T-helper 2 cell (primary cell): ENCODE measurements at regions not wholly inside any gene's neighbourhood (a gene's known extent, or its start where the extent isn't known, plus 50 kb on each side); places are given as distances from the start of the nearest gene placed in this dataset.

ENCODE experiments used
- DNase-seq, 5 experiments: peaks; one replicate each; pipeline versions ENCODE4 v3.0.0 to v3.0.0-alpha.2; 2012 to 2022

DNA sequence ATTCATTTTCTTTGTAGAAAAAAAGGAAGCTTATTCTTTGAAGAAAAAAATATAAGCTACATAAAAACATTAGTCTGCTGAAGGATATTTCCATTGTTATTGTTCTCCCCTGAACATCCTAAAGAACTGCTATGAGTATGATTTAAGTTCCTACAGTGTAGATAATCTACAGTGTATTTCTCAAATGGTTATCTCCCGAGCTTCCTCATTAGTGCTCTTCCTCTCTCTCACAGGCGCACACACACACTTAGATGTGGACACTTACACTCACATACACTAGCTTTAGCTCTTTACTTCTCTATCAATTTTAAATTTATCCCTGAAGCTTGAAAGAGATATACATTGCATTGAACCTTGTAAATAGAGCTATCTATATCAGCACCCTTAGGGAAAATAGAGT is 681.0 kb downstream of the KCNJ3 start:
- DNase-seq, result no peak

DNA sequence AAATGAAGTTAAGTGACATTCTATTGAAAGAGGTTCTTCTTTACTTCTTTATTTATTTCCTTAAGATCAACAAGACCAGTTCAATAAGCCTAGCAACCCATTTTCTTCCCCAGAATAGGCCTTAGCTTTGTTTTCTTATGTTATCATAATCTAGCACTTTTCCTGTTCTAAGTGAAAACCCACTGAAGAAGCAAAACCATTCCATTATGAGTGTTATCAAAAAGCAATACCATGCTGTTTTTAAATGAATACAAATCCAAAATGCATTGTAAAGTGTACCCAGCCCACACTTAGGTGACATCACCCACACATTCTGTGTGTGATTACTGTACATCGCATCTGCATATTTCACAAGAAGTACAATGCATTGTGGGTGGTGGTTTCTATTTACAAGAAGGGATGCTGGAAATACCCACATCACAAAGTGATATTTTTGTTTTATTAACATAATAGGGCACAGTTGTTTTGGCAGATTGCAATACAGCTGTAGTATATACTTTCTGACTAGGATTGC is 679.5 kb downstream of the KCNJ3 start:
- peak in 1 of 5 experiments; percentile 84 for DNase-seq

DNA sequence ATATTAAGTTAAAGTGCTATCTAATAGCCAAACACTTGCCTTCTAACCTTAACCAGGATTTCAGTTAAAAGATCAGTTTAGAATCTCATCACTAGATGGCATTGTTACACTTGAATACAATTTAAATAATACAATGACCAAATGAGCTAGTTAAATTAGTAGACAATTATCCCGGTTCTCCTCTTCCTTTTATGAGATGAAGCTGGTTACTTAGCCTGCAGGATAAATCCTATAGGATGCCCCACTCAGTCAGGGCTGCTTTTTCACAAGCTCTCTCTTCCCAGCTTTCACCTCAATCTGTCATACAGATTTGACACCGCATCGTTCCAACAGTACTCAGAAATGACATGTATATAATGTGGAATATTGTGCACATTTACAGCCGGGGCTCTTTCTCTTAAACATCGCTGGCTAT is 678.8 kb downstream of the KCNJ3 start:
- peak in 1 of 5 experiments; percentile 31 for DNase-seq

DNA sequence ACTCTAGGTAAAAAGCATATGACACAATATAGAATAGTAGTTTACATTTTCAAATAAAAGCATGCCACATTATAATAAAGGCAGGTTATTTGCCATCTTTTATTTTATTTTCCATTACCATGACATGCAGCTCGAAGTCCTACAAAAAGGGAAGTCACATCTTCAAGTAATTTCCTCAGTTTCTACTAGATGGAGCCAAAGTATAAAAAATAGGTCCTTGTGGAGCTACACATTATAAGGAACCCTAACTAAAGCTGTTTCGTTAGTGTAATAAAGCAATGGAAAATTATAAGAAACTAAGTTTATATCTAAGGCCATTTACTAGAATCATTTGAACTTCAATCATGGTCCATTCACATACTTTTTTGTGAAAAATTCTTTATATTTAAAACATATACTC is 674.5 kb downstream of the KCNJ3 start:
- DNase-seq, result no peak

DNA sequence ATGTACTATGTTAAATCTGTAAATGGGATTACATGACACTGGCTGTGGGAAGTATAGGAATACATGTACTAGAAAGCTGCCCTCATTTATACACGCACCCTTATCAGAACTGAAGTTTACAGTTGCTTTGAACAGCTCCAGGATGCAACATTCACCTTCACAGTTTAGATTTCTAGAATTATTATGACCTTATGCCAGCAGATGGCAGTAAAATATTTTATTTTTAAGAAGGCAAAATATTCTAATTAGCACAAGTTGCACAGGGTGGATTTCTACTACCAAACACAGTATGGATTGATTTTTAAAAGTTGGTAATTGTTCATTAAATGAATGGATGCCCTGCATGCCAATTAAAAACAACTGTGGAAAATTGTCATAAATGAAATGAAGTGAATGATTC is 670.4 kb downstream of the KCNJ3 start:
- DNase-seq, result no peak

DNA sequence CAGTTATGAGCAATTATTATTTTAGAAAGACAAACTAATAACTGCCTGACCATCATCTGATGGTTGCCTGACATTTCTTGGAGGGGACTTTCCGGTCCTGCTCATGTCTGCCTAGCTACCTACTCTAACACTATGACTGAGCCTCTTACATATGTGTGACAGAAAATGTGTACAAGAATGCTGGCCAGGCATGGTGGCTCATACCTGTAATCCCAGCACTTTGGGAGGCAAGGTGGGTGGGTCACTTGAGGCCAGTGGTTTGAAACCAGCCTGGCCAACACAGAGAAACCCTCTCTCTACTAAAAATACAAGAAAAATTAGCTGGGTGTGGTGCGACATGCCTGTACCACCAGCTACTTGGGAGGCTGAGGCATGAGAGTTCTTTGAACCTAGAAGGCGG is 666.3 kb downstream of the KCNJ3 start:
- DNase-seq, result no peak

DNA sequence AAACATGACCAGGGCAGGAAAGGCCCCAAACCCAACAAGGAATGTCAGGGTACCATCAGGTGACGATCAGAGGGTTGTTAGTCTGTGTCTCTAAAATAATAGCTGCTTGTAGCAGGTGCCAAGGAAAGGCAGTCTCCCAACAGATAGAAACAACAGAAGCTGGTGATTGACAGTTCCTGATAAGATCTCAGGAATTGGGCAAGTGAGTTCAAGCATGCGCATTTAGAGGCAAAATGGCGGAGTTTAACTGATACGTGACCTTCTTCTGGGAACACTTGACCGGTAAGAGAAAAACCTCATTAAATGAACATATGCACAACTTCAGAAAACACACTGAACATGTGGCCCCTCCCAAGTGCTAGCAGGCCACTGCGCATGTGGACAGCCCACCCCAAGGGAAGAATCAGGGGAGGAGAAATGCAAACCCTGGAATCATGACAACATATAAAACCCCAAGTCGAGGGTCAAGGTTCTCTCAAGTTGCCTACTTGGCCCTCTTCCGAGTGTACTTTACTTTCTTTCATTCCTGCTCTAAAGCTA is 664.9 kb downstream of the KCNJ3 start:
- no peak for DNase-seq

DNA sequence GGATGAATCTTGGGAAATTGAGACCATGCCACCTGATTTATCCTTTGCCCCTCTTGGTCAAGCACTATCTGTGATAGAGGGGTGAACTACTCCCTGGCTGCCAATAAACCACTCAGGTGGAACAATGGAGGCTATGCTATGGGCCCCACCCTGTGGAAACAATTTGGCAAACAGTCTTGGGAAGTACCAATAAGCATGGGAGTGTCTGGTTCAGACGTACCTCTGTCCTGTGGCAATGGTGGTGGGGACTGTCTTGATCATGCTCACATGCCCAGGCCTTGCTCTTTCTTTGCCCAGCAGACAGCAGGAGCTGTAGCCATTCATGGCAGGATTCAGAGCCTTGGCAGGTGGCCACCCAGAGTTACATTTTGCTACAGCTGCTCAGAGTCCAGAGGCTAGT is 658.7 kb downstream of the KCNJ3 start:
- DNase-seq, result no peak

DNA sequence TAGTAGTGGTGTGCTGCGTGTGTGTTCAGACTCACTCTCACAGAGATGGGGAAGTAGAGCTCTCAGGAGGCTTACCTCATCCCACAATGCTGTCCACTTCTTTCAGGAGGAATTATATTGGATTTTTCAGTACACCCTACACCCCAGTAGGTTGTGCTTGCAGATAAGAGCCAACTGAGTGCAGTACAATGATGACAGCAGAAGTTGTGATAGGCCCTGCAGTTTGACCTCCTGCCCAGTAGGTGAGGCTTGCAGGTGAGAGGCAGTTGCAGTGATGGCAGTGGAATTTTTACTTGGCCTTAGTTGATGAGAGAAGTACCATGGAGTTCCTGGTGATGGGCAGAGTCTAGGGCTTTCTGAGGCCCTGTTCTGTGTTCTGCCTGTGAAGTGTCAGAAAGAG is 657.8 kb downstream of the KCNJ3 start:
- DNase-seq, result no peak

DNA sequence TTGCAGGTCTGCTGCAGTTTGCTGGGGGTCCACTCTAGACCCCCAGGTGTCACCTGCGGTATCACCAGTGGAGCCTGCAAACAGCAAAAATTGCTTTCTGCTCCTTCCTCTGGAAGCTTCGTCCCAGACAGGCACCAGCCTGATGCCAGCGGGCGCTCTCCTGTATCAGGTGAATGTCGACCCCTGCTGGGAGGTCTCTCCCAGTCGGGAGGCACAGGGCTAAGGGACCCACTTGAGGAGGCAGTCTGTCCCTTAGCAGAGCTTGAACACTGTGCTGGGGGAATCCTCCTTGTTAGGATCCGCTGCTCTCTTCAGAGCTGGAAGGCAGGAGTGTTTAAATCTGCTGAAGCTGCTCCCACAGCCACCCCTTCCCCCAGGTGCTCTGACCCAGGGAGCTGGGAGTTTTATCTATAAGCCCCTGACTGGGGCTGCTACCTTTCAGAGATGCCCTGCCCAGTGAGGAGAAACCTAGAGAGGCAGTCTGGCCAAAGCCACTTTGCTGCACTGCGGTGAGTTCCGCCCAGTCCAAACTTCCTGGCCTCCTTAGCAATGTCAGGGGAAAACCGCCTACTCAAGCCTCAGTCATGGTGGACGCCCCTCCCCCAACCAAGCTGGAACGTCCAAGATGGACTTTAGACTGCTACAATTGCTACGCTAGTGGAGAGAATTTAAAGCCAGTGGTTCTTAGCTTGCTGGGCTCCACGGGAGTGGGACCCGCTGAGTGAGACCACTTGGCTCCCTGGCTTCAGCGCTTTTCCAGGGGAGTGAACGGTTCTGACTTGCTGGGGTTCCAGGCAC is 652.5 kb downstream of the KCNJ3 start:
- no peak for DNase-seq

DNA sequence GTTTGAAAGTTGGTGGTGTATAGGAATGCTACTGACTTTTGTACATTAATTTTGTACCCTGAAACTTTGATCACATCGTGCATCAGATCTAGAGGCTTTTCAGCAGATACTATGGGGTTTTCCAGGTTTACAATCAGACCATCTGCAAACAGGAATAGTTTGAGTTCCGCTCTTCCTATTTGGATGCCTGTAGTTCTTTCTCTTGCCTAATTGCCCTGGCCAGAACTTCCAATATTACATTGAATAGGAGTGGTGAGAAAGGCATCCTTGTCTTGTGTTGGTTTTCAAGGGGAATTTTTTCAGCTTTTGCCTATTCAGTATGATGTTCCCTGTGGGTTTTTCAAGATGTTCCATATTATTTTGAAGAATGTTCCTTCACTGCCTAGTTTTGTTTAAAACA is 633.5 kb downstream of the KCNJ3 start:
- no peak for DNase-seq

DNA sequence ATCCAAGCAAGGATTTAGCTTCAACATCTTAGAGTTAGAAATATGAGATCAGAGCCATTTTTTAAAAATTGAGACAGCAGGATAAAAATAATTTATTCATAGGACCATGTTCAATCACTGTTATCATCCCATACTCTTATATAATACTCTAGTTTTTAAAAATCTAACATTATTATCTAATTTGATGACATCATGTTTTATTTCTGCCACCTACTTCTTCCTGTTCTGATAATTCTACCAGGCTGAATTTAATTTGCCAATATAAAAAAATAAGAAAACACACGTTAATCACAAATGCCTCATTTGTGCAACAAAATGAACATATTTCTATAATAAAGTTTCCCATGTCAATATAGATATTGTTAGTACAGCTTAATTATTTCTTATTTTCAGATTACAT is 621.7 kb downstream of the KCNJ3 start:
- no peak for DNase-seq

DNA sequence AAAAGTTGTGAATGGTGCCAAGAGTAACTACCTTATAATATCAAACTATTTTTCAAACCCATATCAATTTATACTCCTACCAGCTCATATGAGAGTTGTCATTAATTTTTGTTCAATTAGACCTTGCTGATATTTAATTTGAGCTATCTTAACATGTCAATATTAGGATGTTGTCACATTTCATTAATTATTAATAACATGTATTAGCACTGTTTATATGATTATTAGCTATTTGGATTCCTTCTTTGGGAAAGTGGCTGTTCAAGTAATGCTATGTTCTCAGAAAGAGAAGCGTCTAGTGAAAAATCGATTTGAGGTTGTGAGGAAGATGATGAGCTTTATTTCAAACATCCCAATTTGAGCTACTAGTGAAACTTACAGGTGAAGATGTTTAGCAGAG is 620.2 kb downstream of the KCNJ3 start:
- DNase-seq, result no peak

DNA sequence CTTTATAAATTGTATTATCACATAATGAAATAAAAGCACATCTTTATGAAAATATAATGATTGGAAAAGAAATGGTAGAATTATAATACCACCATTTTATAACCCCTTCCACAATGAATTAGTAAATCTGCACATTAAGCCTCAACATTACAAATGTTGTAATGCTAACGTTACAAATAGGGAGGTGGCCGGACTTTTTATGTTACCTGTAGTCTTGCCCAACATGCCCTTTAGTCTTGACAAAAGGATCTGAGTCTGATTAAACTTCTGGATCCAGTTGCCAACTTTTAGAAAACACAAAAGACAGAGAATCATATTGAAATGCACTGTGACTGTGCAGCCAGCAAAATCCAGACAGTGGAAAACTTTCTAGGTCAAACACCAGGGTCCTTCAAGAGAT is 617.3 kb downstream of the KCNJ3 start:
- no peak for DNase-seq

DNA sequence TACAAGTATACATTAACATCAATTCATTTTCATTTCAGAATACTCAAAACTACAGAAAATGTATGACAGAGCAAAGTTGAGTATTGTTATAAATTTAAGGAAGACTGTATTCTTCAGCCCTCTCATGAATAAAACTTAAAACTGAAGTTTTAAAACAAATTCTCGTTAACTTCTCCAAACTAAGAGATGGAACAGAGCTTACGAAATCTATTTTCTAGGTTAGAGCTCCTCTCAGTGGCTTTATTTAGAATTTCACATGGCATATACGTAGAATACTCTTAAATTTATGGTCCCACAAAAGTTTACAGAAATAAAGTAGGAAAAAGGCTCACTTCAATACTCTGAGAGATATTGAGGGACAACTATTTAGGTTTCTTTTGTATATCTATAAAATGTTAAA is 612.1 kb downstream of the KCNJ3 start:
- DNase-seq, result peak in 1 of 5 experiments; percentile 2

DNA sequence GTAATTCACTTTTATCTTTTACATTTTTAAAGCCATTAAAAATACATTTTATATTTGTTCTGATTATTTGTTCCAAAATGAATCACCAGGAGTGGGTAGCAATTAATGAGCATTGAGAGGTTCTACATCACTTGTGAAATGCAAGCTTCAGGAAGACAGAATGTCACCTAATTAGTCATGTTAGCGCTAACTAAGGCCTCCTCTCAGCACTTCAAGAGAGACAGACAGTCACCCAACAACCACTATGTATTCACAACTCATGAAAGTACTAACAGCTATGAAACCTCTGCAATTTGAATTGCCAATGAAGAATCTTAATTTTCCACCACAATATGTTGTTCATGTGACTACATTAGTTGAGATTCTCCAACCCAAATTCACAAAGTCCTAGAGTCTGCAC is 611.0 kb downstream of the KCNJ3 start:
- DNase-seq, result no peak

DNA sequence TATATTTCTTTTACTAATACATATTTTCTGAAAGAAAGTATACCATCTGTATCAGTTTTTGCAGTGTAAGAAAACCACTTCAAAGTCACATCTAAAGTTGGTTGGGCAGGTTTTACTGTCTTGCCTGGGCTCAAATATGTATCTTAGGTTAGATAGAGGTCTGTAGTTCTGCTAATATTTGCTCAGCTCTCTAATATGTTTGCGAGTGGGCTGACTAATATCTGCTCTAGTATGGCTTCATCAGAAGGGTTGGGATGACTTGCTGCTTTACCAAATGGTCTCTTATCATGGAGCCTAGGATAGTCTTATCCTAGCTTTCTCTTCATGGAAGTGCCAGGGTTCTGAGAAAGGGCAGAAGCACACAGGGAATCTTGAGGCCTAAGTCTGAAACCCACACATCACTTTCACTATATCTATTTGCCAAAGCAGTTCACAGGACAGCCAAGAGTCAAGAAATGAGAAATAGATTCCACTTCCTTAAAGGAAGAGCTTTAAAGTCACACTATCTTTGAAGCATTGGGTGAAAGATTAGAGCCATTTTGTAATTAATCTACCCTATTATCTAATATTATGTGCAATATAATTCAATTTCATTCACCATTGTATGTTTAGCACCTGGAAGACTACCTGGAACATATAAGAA is 610.0 kb downstream of the KCNJ3 start:
- no peak for DNase-seq

DNA sequence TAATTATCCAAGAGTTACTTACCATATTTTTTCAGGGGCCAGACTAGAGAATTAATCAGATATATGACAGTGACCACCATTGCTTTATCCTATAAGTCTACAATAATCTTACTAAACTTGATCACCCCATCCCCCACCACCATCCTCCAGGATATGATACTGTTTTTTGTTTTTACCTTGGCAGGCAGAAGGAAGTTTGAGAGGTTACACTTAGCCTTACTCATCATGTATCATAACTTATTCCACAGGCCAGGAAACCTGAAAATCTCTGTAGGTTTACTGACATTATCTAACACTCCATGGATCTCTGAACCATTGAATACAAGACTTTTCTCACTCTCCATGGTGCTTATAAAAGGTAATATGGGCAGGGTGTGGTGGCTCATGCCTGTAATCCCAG is 602.7 kb downstream of the KCNJ3 start:
- DNase-seq, result no peak

DNA sequence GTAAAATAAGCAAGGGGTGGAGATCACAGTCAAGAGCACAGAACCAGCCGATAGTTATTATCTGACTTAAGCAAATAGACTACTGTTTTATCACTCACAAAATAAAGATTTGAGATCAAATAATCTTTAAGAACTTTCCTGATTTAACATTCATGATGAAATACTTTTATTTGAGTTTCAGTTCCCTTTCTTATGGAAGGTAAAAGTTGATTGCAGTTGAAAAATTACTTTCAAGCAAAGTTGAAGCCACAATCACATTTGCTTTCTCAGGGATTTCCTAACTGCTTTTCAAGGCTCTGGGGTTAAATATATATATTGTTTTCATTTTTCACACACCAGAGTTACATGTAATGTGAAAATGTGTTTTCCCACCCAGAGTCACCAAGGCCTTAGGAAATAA is 599.5 kb downstream of the KCNJ3 start:
- DNase-seq, result no peak

DNA sequence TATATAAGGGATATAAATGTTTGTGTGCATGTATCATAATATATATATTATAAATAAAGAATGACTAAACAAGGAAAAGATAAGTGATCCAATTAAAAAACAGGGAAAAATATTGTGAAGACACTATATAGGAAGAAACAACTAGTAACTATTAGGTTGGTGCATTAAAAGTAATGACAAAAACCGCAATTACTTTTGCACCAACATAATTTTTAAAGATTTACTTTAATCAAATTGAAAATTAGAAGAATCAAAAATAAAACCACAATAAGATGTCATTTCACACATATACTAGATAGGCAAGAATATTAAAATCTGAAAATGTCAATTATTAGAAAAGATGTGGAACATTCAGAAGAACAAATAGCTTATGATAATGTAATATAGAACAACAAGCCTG is 595.9 kb downstream of the KCNJ3 start:
- DNase-seq, result no peak

DNA sequence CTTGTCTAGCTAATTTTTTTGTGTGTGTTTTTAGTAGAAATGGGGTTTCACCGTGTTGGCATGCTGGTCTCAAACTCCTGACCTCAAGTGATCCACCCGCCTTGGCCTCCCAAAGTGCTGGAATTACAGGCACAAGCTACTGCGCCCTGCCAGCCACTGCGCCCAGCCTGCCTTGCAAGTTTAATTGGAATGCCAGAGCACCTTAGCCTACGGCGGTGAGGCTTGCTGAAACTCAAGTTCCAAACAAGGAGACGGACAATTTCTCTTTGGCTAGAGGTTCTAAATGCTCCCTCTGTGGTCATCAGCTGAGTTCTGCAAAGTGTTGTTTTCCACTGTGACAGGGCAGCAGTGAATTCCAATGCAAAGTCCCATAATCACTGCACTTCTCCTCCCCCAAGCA is 583.4 kb downstream of the KCNJ3 start:
- no peak for DNase-seq

DNA sequence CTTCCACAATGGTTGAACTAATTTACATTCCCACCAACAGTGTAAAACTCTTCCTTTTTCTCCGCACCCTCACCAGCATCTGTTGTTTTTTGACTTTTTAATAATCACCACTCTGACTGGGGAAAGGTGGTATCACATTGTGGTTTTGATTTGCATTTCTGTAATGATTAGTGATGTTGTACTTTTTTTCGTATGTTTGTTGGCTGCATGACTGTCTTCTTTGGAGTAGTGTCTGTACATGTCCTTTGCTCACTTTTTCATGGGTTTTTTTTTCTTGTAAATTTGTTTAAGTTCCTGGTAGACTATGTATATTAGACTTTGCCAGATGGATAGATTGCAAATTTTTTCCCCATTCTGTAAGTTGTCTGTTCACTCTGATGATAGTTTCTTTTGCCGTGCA is 574.8 kb downstream of the KCNJ3 start:
- DNase-seq, result no peak

DNA sequence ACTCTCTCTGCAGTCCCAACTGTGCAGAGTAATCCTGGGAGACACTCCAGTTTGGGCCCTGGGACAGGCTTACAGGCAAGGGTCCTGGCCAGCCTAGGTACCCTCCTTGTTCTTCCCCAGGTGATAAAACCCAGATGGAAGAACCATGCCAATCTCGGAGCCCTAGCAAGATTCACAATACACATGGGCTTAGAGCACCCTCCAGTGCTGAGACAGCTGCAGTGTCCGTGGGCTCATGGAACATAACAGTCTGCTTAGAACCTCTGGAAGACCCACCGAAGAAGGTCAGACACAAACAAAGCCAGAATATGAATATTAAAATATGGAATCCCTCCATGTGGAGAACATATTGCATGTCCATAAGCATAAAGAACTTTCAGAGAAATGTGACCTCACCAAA is 568.1 kb downstream of the KCNJ3 start:
- DNase-seq, result no peak

DNA sequence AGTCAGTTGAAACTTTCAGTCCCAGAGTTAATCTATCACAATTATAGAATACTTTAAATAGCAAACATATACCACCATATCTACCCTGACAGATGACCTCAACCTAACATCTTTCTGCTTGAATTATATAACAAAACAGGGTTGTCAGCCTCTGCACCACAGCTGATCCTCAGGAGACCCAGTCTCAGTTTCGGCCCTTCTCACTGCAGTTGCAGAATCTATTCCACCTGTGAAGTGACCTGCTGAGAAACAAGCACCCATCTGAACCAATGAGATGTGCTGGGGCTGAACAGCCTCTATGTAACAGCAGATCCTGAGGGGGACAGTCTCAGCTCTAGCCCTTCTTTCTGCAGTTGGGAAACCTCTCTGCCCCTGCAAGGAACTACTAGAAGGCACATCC is 567.6 kb downstream of the KCNJ3 start:
- no peak for DNase-seq
